Fibroblast of lung (primary cell): ENCODE measurements at regions not wholly inside any gene's neighbourhood (a gene's known extent, or its start where the extent isn't known, plus 50 kb on each side); places are given as distances from the start of the nearest gene placed in this dataset.

Experiments used
- EZH2 ChIP-seq: IDR thresholded peaks from 2 replicates; pipeline ENCODE4 v1.5.1; 2012; ENCODE audit warnings: low read length, control low read depth, mild to moderate bottlenecking; ENCODE audit errors: missing control alignments
- TF ChIP-seq, protein P1 (sequence below), 2 donors: IDR thresholded peaks in 1 of 2; conservative IDR thresholded peaks in 1 of 2; 1 replicate in 1 of 2; 2 replicates in 1 of 2; pipeline ENCODE4 v1.5.1; 2011 to 2012; ENCODE audit warnings: low read length in 2 of 2, control low read depth in 1 of 2, inconsistent platforms in 1 of 2, low read depth in 1 of 2, mild to moderate bottlenecking in 1 of 2

- TF ChIP-seq, protein P1, sequence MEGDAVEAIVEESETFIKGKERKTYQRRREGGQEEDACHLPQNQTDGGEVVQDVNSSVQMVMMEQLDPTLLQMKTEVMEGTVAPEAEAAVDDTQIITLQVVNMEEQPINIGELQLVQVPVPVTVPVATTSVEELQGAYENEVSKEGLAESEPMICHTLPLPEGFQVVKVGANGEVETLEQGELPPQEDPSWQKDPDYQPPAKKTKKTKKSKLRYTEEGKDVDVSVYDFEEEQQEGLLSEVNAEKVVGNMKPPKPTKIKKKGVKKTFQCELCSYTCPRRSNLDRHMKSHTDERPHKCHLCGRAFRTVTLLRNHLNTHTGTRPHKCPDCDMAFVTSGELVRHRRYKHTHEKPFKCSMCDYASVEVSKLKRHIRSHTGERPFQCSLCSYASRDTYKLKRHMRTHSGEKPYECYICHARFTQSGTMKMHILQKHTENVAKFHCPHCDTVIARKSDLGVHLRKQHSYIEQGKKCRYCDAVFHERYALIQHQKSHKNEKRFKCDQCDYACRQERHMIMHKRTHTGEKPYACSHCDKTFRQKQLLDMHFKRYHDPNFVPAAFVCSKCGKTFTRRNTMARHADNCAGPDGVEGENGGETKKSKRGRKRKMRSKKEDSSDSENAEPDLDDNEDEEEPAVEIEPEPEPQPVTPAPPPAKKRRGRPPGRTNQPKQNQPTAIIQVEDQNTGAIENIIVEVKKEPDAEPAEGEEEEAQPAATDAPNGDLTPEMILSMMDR (conservative IDR thresholded peaks at IDR 0.05 in 1 of 2, IDR thresholded peaks at IDR 0.05 in 1 of 2; ENCODE audit: low read depth in 1 of 2, low read length in 2 of 2): no peak
- no peak for TF ChIP-seq EZH2
Measured at GRCh38 chr15:92333709-92334108, 60.0 kb upstream of the ST8SIA2 start.
